NCI-H146 treated with DMSO at 0.1 percent for 48 hours (cell line): ENCODE measurements at regions not wholly inside any gene's neighbourhood (a gene's known extent, or its start where the extent isn't known, plus 50 kb on each side); places are given as distances from the start of the nearest gene placed in this dataset.
"Not testable (repeated sequence)": the region's sequence is repeated elsewhere in the genome, so short reads cannot be mapped to it uniquely, and the experiment has no call there.

Experiments used
- DNase-seq: peaks from one replicate; lab custom pipeline; 2025; ENCODE audit not compliant: unreplicated experiment; lab: John Stamatoyannopoulos, UW

GRCh38 chr12:90619943-90620342 is 335.0 kb downstream of the CCER1 start:
- DNase-seq = no peak

GRCh38 chr12:90618586-90618985 is 336.4 kb downstream of the CCER1 start:
- DNase-seq = no peak

- no peak for DNase-seq
Observed at GRCh38 chr12:90611891-90612290, 343.1 kb downstream of the CCER1 start.

- no peak for DNase-seq
Observed at GRCh38 chr12:90611048-90611447, 343.9 kb downstream of the CCER1 start.

GRCh38 chr12:90593596-90594295 is 361.2 kb downstream of the CCER1 start:
- no peak for DNase-seq

- no peak for DNase-seq
Observed at GRCh38 chr12:90589956-90590355, 365.0 kb downstream of the CCER1 start.

GRCh38 chr12:90585640-90586304 is 369.2 kb downstream of the CCER1 start:
- no peak for DNase-seq

- no peak for DNase-seq
Observed at GRCh38 chr12:90576707-90577106, 378.3 kb downstream of the CCER1 start.

- no peak for DNase-seq
Observed at GRCh38 chr12:90575995-90576394, 379.0 kb downstream of the CCER1 start.

GRCh38 chr12:90574676-90575075 is 380.3 kb downstream of the CCER1 start:
- no peak for DNase-seq

GRCh38 chr12:90572778-90573177 is 382.2 kb downstream of the CCER1 start:
- no peak for DNase-seq

- no peak for DNase-seq
Observed at GRCh38 chr12:90569685-90570084, 385.3 kb downstream of the CCER1 start.

GRCh38 chr12:90562671-90563070 is 392.3 kb downstream of the CCER1 start:
- DNase-seq = no peak

GRCh38 chr12:90548595-90548994 is 406.4 kb downstream of the CCER1 start:
- DNase-seq = no peak

- DNase-seq = no peak
Observed at GRCh38 chr12:90546511-90546910, 408.5 kb downstream of the CCER1 start.

GRCh38 chr12:90543841-90544240 is 411.1 kb downstream of the CCER1 start:
- no peak for DNase-seq

GRCh38 chr12:90543374-90543773 is 411.6 kb downstream of the CCER1 start:
- DNase-seq = no peak

GRCh38 chr12:90542852-90543251 is 412.1 kb downstream of the CCER1 start:
- DNase-seq = not testable (repeated sequence)

GRCh38 chr12:90533828-90534227 is 421.1 kb downstream of the CCER1 start:
- not testable (repeated sequence) for DNase-seq

- no peak for DNase-seq
Observed at GRCh38 chr12:90520002-90520734, 434.8 kb downstream of the CCER1 start.

GRCh38 chr12:90519285-90519684 is 435.7 kb downstream of the CCER1 start:
- no peak for DNase-seq
